ENCODE measurements at regions not wholly inside any gene's neighbourhood (a gene's known extent, or its start where the extent isn't known, plus 50 kb on each side); places are given as distances from the start of the nearest gene placed in this dataset.
"Not testable (repeated sequence)": the region's sequence is repeated elsewhere in the genome, so short reads cannot be mapped to it uniquely, and the experiment has no call there.

DNA sequence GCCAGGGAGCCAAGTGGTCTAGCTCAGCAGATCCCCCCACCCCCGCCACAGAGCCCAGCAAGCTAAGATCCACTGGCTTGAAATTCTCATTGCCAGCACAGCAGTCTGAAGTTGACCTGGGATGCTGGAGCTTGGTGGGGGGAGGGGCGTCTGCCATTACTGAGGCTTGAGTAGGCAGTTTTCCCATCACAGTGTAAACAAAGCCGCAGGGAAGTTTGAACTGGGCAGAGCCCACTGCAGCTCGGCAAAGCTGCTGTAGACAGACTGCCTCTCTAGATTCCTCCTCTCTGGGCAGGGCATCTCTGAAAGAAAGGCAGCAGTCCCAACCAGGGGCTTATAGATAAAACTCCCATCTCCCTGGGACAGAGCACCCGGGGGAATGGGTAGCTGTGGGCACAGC, 89.3 kb upstream of the ZNF678 start:
- not testable (repeated sequence) for H3K4me3 ChIP-seq (ENCODE audit: low read depth in 1 of 5, low read length in 5 of 5); H3K9me3 ChIP-seq (ENCODE audit: control insufficient read depth in 5 of 5, low read length in 5 of 5); H3K27ac ChIP-seq (ENCODE audit: low read depth, low read length); H3K36me3 ChIP-seq (ENCODE audit: control insufficient read depth in 5 of 5, insufficient read depth in 5 of 5, low read length in 5 of 5); H3K27me3 ChIP-seq (ENCODE audit: control insufficient read depth in 5 of 5, insufficient read depth in 4 of 5, low read length in 5 of 5); H3K4me1 ChIP-seq (ENCODE audit: control insufficient read depth in 5 of 5, insufficient read depth in 5 of 5, low read length in 5 of 5); H3K9ac ChIP-seq (ENCODE audit: low read length in 5 of 5)

DNA sequence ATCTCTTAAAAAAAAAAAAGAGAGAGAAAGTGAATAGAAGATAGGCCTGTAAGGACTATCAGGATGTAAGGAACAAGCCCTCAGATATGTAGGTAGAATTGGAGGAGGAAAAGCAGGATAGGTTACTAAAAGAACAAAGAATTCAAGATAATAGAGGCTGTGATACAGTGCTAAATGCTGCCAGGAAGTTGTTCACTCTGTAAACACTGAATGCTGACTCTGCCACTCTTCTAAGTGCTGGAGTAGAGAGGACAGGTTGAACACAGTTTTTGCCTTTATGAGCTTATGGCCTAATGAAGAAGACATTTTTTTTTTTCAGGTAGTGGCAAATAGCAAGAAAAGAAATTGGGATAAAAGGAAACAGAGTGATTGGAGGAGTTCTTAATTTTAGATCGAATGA, 90.6 kb upstream of the ZNF678 start:
- Histone ChIP-seq H3K9ac (ENCODE audit: low read length in 5 of 5) (no peak overlapping the region), H3K4me1 (ENCODE audit: control insufficient read depth in 5 of 5, insufficient read depth in 5 of 5, low read length in 5 of 5) (no peaks in the 10 kb centered on the region), H3K27me3 (ENCODE audit: control insufficient read depth in 5 of 5, insufficient read depth in 4 of 5, low read length in 5 of 5) (peaks cover 0 to 6% (median 3%) of the 10 kb centered on the region in 5 donors), H3K4me3 (ENCODE audit: low read depth in 1 of 5, low read length in 5 of 5) (no peak overlapping the region), H3K27ac (ENCODE audit: low read depth, low read length) (no peak overlapping the region), H3K9me3 (ENCODE audit: control insufficient read depth in 5 of 5, low read length in 5 of 5) (no peaks in the 10 kb centered on the region), H3K36me3 (ENCODE audit: control insufficient read depth in 5 of 5, insufficient read depth in 5 of 5, low read length in 5 of 5) (no peaks in the 10 kb centered on the region)

DNA sequence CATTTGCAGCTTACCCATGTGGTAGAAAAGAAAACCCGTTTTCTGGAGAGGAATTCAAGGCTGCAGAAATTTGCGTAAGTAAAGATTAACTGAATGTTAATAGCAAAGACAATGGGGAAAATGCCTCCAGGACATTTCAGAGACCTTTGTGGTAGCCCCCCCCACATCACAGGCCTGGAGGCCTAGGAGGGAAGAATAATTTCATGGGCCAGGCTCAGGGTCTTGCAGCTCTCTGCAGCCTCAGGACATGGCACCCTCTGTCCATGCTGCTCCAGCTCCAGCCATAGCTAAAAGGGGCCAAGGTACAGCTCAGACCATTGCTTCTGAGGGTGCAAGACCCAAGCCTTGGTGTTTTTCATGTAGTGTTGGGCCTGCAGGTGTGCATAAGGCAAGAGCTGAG, 92.7 kb upstream of the ZNF678 start:
- no peak overlapping the region for H3K9ac ChIP-seq (ENCODE audit: low read length in 5 of 5)
- no peak overlapping the region for H3K4me3 ChIP-seq (ENCODE audit: low read depth in 1 of 5, low read length in 5 of 5)
- H3K9me3 ChIP-seq (ENCODE audit: control insufficient read depth in 5 of 5, low read length in 5 of 5) = no peaks in the 10 kb centered on the region
- no peak overlapping the region for H3K27ac ChIP-seq (ENCODE audit: low read depth, low read length)
- peaks cover 0 to 10% (median 3%) of the 10 kb centered on the region in 5 donors for H3K27me3 ChIP-seq (ENCODE audit: control insufficient read depth in 5 of 5, insufficient read depth in 4 of 5, low read length in 5 of 5)
- no peaks in the 10 kb centered on the region for H3K36me3 ChIP-seq (ENCODE audit: control insufficient read depth in 5 of 5, insufficient read depth in 5 of 5, low read length in 5 of 5)
- H3K4me1 ChIP-seq (ENCODE audit: control insufficient read depth in 5 of 5, insufficient read depth in 5 of 5, low read length in 5 of 5) = no peaks in the 10 kb centered on the region

DNA sequence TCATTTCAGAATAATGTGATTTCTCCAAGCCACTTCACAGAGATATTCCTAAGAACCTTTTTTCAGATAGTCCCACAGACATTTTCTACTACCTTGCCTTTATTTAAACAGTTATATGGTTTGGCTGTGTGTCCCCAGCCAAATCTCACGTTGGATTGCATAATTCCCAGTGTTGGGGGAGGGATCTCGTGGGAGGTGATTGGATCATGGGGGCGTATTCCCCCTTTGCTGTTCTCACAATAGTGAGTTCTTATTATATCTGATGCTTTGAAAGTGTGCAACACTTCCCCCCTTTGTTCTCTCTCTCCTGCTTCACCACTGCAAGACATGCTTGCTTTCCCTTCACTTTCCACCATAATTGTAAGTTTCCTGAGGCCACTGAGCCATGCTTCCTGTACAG, 93.6 kb upstream of the ZNF678 start:
- H3K9me3 ChIP-seq (ENCODE audit: control insufficient read depth in 5 of 5, low read length in 5 of 5) = no peaks in the 10 kb centered on the region
- no peak overlapping the region for H3K27ac ChIP-seq (ENCODE audit: low read depth, low read length)
- no peaks in the 10 kb centered on the region for H3K36me3 ChIP-seq (ENCODE audit: control insufficient read depth in 5 of 5, insufficient read depth in 5 of 5, low read length in 5 of 5)
- H3K9ac ChIP-seq (ENCODE audit: low read length in 5 of 5) = no peak overlapping the region
- H3K4me3 ChIP-seq (ENCODE audit: low read depth in 1 of 5, low read length in 5 of 5) = no peak overlapping the region
- H3K27me3 ChIP-seq (ENCODE audit: control insufficient read depth in 5 of 5, insufficient read depth in 4 of 5, low read length in 5 of 5) = peaks cover 2 to 15% (median 8%) of the 10 kb centered on the region in 5 donors
- H3K4me1 ChIP-seq (ENCODE audit: control insufficient read depth in 5 of 5, insufficient read depth in 5 of 5, low read length in 5 of 5) = no peaks in the 10 kb centered on the region

DNA sequence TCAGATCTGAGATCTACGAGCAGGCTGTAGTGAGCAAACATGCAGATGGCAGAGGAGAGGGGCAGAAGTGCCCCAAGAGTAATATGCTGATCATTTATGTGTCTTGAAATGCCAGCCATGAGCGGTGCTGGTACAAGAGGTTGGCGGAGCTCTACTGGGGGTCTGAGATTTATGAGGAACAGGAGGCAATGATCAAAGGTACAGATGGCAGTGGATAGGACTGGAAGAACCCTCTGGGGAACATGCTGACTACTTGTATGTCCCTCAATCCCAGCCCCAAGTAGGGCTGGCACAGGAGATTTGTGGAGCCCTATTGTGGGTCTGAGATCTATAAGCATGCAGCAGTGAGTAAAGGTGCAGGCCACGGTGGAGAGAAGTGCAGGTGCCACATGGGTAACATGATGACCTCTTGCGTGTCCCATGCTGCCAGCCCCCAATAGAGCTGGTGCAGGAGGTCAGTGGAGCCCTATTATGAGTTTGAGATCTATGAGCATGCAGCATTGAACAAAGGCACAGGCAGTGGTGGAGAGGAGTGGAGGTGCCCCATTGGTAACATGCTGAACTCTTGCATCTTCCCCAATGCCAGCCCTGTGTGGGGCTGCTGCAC, 97.2 kb upstream of the ZNF678 start:
- H3K9me3 ChIP-seq (ENCODE audit: control insufficient read depth in 5 of 5, low read length in 5 of 5) = no peaks in the 10 kb centered on the region
- H3K4me3 ChIP-seq (ENCODE audit: low read depth in 1 of 5, low read length in 5 of 5) = no peak overlapping the region
- no peaks in the 10 kb centered on the region for H3K36me3 ChIP-seq (ENCODE audit: control insufficient read depth in 5 of 5, insufficient read depth in 5 of 5, low read length in 5 of 5)
- H3K4me1 ChIP-seq (ENCODE audit: control insufficient read depth in 5 of 5, insufficient read depth in 5 of 5, low read length in 5 of 5) = no peaks in the 10 kb centered on the region
- H3K27ac ChIP-seq (ENCODE audit: low read depth, low read length) = no peak overlapping the region
- H3K9ac ChIP-seq (ENCODE audit: low read length in 5 of 5) = no peak overlapping the region
- peaks cover 3 to 11% (median 9%) of the 10 kb centered on the region in 5 donors for H3K27me3 ChIP-seq (ENCODE audit: control insufficient read depth in 5 of 5, insufficient read depth in 4 of 5, low read length in 5 of 5)

DNA sequence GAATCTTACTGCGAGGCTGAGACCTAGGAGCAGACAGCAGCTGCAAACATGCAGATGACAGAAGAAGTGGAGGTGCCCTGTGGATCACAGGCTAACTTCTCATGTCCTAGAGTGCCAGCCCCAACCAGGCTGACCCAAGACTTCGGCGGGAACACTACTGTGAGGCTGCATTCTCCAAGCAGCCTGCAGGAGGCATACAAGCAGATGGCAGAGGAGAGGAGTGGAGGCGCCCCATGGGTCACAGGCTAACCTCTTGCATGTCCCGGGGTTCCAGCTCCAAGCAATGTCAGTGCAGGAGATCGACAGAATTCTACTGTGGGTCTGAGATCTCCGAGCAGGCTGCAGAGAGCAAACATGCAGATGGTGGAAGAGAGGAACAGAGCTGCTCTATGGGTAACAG, 98.1 kb upstream of the ZNF678 start:
- Histone ChIP-seq H3K36me3 (ENCODE audit: control insufficient read depth in 5 of 5, insufficient read depth in 5 of 5, low read length in 5 of 5) (no peaks in the 10 kb centered on the region), H3K9ac (ENCODE audit: low read length in 5 of 5) (no peak overlapping the region), H3K27me3 (ENCODE audit: control insufficient read depth in 5 of 5, insufficient read depth in 4 of 5, low read length in 5 of 5) (peaks cover 3 to 11% (median 9%) of the 10 kb centered on the region in 5 donors), H3K9me3 (ENCODE audit: control insufficient read depth in 5 of 5, low read length in 5 of 5) (no peaks in the 10 kb centered on the region), H3K27ac (ENCODE audit: low read depth, low read length) (no peak overlapping the region), H3K4me3 (ENCODE audit: low read depth in 1 of 5, low read length in 5 of 5) (no peak overlapping the region), H3K4me1 (ENCODE audit: control insufficient read depth in 5 of 5, insufficient read depth in 5 of 5, low read length in 5 of 5) (no peaks in the 10 kb centered on the region)

DNA sequence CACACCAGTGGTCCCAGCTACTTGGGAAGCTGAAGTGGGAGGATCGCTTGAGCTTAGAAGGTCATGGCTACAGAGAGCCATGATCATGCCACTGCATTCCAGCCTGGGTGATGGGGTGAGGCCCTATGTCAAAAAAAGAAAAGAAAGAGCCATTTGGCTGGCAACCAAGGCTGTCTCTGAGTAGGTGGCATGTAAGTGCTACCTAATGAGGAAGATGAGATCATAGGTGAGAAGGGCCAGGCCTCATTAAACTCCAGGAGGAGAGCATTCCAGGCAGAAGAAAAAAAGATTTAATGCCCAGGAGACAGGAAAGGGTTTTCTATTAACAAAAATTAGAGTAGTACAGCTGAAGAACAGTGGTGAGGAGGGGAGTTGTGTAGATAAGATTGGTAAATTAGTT, 103.4 kb upstream of the ZNF678 start:
- H3K9ac ChIP-seq (ENCODE audit: low read length in 5 of 5) = no peak overlapping the region
- H3K36me3 ChIP-seq (ENCODE audit: control insufficient read depth in 5 of 5, insufficient read depth in 5 of 5, low read length in 5 of 5) = no peaks in the 10 kb centered on the region
- no peak overlapping the region for H3K4me3 ChIP-seq (ENCODE audit: low read depth in 1 of 5, low read length in 5 of 5)
- H3K27me3 ChIP-seq (ENCODE audit: control insufficient read depth in 5 of 5, insufficient read depth in 4 of 5, low read length in 5 of 5) = peaks cover 2 to 10% (median 8%) of the 10 kb centered on the region in 5 donors
- H3K9me3 ChIP-seq (ENCODE audit: control insufficient read depth in 5 of 5, low read length in 5 of 5) = no peaks in the 10 kb centered on the region
- no peak overlapping the region for H3K27ac ChIP-seq (ENCODE audit: low read depth, low read length)
- no peaks in the 10 kb centered on the region for H3K4me1 ChIP-seq (ENCODE audit: control insufficient read depth in 5 of 5, insufficient read depth in 5 of 5, low read length in 5 of 5)

DNA sequence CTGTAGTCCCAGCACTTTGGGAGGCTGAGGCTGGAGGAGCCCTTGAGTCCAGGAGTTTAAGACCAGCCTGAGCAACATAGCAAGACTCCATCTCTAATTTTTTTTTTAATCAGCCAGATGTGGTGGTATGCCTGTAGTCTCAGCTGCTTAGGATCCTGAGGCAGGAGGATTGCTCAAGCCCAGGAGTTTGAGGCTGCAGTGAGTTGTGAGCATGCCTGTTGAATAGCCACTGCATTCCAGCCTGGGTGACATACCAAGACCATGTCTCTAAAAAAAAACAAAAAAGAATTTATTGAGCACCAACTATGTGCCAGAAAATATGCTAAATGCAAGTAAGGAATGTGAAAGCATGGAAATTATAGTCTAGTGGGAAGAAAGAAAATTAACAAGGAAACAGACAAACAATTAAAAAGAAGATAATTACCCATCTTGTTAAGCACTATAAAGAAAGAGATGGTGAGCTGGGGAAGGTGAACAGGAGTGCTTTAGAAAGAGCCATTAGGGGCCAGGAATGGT, 104.0 kb upstream of the ZNF678 start:
- no peaks in the 10 kb centered on the region for H3K9me3 ChIP-seq (ENCODE audit: control insufficient read depth in 5 of 5, low read length in 5 of 5)
- peaks cover 2 to 8% (median 5%) of the 10 kb centered on the region in 5 donors for H3K27me3 ChIP-seq (ENCODE audit: control insufficient read depth in 5 of 5, insufficient read depth in 4 of 5, low read length in 5 of 5)
- no peak overlapping the region for H3K9ac ChIP-seq (ENCODE audit: low read length in 5 of 5)
- no peaks in the 10 kb centered on the region for H3K4me1 ChIP-seq (ENCODE audit: control insufficient read depth in 5 of 5, insufficient read depth in 5 of 5, low read length in 5 of 5)
- H3K36me3 ChIP-seq (ENCODE audit: control insufficient read depth in 5 of 5, insufficient read depth in 5 of 5, low read length in 5 of 5) = no peaks in the 10 kb centered on the region
- no peak overlapping the region for H3K27ac ChIP-seq (ENCODE audit: low read depth, low read length)
- no peak overlapping the region for H3K4me3 ChIP-seq (ENCODE audit: low read depth in 1 of 5, low read length in 5 of 5)

DNA sequence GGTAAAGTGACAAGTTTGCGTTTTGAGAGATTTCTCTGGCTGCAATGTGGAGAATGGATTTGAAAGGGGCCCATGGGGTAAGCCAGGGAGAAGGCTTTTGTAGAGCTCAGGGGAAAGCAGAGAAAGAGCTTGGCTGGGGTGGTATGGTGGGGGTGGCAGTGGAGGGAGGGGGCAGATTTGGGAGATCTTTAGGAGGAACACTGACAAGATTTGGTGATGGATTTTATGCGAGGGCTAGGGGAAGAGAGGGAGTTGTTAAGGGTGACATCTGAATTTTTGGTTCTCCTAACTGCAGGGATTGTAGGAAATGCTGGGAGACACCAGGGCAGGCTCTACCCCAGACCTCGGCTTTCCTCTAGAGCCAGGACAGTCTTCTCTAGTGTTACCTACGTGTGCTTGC, 108.7 kb upstream of the ZNF678 start:
- no peaks in the 10 kb centered on the region for H3K36me3 ChIP-seq (ENCODE audit: control insufficient read depth in 5 of 5, insufficient read depth in 5 of 5, low read length in 5 of 5)
- peaks cover 0 to 16% (median 10%) of the 10 kb centered on the region in 5 donors for H3K4me1 ChIP-seq (ENCODE audit: control insufficient read depth in 5 of 5, insufficient read depth in 5 of 5, low read length in 5 of 5)
- H3K27me3 ChIP-seq (ENCODE audit: control insufficient read depth in 5 of 5, insufficient read depth in 4 of 5, low read length in 5 of 5) = peaks cover 4 to 14% (median 7%) of the 10 kb centered on the region in 5 donors
- H3K9me3 ChIP-seq (ENCODE audit: control insufficient read depth in 5 of 5, low read length in 5 of 5) = no peaks in the 10 kb centered on the region
- no peak overlapping the region for H3K9ac ChIP-seq (ENCODE audit: low read length in 5 of 5)
- H3K4me3 ChIP-seq (ENCODE audit: low read depth in 1 of 5, low read length in 5 of 5) = no peak overlapping the region
- H3K27ac ChIP-seq (ENCODE audit: low read depth, low read length) = no peak overlapping the region

DNA sequence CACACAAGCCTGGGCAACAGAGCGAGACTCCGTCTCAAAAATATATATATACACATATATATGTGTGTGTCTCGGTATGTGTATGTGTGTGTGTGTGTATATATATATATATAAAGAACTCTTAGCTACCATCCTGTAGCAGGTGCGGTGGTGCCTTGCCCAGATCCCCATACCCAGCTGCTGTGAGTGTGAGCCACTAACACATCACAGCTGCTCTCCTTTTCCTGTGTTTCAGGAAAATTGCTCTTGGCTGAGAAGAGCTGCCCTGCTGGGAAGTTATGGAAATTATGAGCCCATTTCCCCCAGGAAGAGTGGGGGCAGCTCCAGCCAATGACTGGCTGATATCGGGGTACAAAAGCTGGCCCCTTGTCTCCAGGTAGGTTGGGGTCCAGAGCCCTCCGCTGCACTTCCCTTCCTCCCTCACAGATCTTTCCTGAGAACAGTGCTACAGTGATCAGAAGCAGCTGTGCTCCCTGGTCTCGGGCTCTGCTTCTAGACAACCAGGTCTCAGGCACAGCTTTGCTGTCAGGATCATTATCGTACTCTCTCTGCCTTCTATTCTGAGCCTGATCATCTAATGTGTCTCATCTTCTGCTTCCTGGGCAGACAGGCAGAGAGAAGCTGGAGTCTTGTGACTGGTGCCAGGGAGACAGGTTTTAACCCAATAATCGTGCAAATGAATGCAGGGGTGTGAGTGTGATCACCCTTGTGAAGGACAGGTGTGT, 109.6 kb upstream of the ZNF678 start:
- Histone ChIP-seq H3K27me3 (ENCODE audit: control insufficient read depth in 5 of 5, insufficient read depth in 4 of 5, low read length in 5 of 5) (peaks cover 4 to 14% (median 7%) of the 10 kb centered on the region in 5 donors), H3K4me3 (ENCODE audit: low read depth in 1 of 5, low read length in 5 of 5) (no peak overlapping the region), H3K4me1 (ENCODE audit: control insufficient read depth in 5 of 5, insufficient read depth in 5 of 5, low read length in 5 of 5) (peaks cover 0 to 16% (median 10%) of the 10 kb centered on the region in 5 donors), H3K9ac (ENCODE audit: low read length in 5 of 5) (no peak overlapping the region), H3K9me3 (ENCODE audit: control insufficient read depth in 5 of 5, low read length in 5 of 5) (no peaks in the 10 kb centered on the region), H3K36me3 (ENCODE audit: control insufficient read depth in 5 of 5, insufficient read depth in 5 of 5, low read length in 5 of 5) (no peaks in the 10 kb centered on the region), H3K27ac (ENCODE audit: low read depth, low read length) (no peak overlapping the region)
